PC-3 (cell line): ENCODE measurements at regions not wholly inside any gene's neighbourhood (a gene's known extent, or its start where the extent isn't known, plus 50 kb on each side); places are given as distances from the start of the nearest gene placed in this dataset.

Source experiments
- ATAC-seq: fragments of 200-7000 bp; cut with Tn5 transposase; 2 replicates; pipeline ENCODE4 v1.9.1; 2020; ENCODE audit warnings: mild to moderate bottlenecking, moderate library complexity
- BruUV-seq: library from RNA; stranded (reverse); fragments of 400-500 nt; replicated peaks from 2 replicates; lab custom pipeline; 2021; lab: Mats Ljungman, UMichigan
- CTCF ChIA-PET: fragments of 300-600 bp; sonication (Branson Sonifier 250); formaldehyde crosslinking; loops from one replicate; lab custom pipeline; 2022; ENCODE audit warnings: antibody characterized with exemption; lab: Charles Lee
- POLR2A ChIA-PET: fragments of 300-600 bp; sonication (Branson Sonifier 250); formaldehyde crosslinking; loops from one replicate; lab custom pipeline; 2022; ENCODE audit warnings: antibody characterized with exemption; ENCODE audit not compliant: unreplicated experiment; lab: Charles Lee
- DNase-seq: peaks from one replicate; pipeline ENCODE4 v3.0.0-alpha.2; 2015
- H2AFZ ChIP-seq: fragments of 300-600 bp; sonication (generic); 2 replicates; pipeline ENCODE4 v1.6.0; 2016; ENCODE audit warnings: antibody characterized with exemption, low read length
- H3F3A ChIP-seq: fragments of 300-600 bp; sonication (generic); one replicate; pipeline ENCODE4 v1.6.0; 2017; ENCODE audit warnings: antibody characterized with exemption, low read length, control low read depth, mild to moderate bottlenecking; ENCODE audit not compliant: unreplicated experiment
- H3K27ac ChIP-seq: fragments of 300-600 bp; sonication (generic); 2 replicates; pipeline ENCODE4 v1.5.1; 2016; ENCODE audit warnings: mild to moderate bottlenecking, low read length
- H3K27me3 ChIP-seq: fragments of 300-600 bp; sonication (generic); 2 replicates; pipeline ENCODE4 v1.6.1; 2016; ENCODE audit warnings: low read length, mixed read lengths
- H3K36me3 ChIP-seq: fragments of 300-600 bp; sonication (generic); 2 replicates; pipeline ENCODE4 v1.6.1; 2016; ENCODE audit warnings: low read depth, mixed run types, low read length, mixed read lengths
- H3K4me1 ChIP-seq: fragments of 300-600 bp; sonication (generic); 2 replicates; pipeline ENCODE4 v1.5.1; 2016; ENCODE audit warnings: low read length; ENCODE audit not compliant: insufficient read depth
- H3K4me2 ChIP-seq: fragments of 300-600 bp; sonication (generic); 2 replicates; pipeline ENCODE4 v1.6.0; 2016; ENCODE audit warnings: low read length
- H3K4me3 ChIP-seq: fragments of 300-600 bp; sonication (generic); 2 replicates; pipeline ENCODE4 v1.5.1; 2016; ENCODE audit warnings: mild to moderate bottlenecking, low read length, mixed read lengths
- H3K79me2 ChIP-seq: fragments of 300-600 bp; sonication (generic); 2 replicates; pipeline ENCODE4 v1.6.1; 2017; ENCODE audit warnings: low read length, mixed read lengths
- H3K9ac ChIP-seq: fragments of 300-600 bp; sonication (generic); 2 replicates; pipeline ENCODE4 v1.6.0; 2016; ENCODE audit warnings: mild to moderate bottlenecking, low read length
- H3K9me2 ChIP-seq: fragments of 300-600 bp; sonication (generic); replicated peaks from 2 replicates; pipeline ENCODE4 v1.6.1; 2016; ENCODE audit warnings: mixed run types, low read length, mixed read lengths
- H3K9me3 ChIP-seq: fragments of 300-600 bp; sonication (generic); 2 replicates; pipeline ENCODE4 v1.6.1; 2016; ENCODE audit warnings: low read length, mixed read lengths
- H4K20me1 ChIP-seq: fragments of 300-600 bp; sonication (generic); 2 replicates; pipeline ENCODE4 v1.6.1; 2016; ENCODE audit warnings: low read length, mixed read lengths
- CTCF ChIP-seq: fragments of 300-600 bp; sonication (generic); conservative IDR thresholded peaks from 2 replicates; pipeline ENCODE4 v1.5.1; 2017; ENCODE audit warnings: antibody characterized with exemption, low read depth, mild to moderate bottlenecking, low read length
- EZH2 ChIP-seq: fragments of 300-600 bp; sonication (generic); IDR thresholded peaks from one replicate; pipeline ENCODE4 v1.6.1; 2017; ENCODE audit warnings: antibody characterized with exemption, mild to moderate bottlenecking, low read length; ENCODE audit not compliant: unreplicated experiment
- EZH2phosphoT487 ChIP-seq: fragments of 300-600 bp; sonication (generic); IDR thresholded peaks from 2 replicates; pipeline ENCODE4 v1.6.1; 2018; ENCODE audit warnings: mild to moderate bottlenecking, antibody characterized with exemption, low read length, borderline replicate concordance
- intact Hi-C: fragments of 100-400 bp; cut with micrococcal nuclease; formaldehyde crosslinking; loops from 2 replicates; pipeline ENCODE4 v1.9.0; 2023

DNA sequence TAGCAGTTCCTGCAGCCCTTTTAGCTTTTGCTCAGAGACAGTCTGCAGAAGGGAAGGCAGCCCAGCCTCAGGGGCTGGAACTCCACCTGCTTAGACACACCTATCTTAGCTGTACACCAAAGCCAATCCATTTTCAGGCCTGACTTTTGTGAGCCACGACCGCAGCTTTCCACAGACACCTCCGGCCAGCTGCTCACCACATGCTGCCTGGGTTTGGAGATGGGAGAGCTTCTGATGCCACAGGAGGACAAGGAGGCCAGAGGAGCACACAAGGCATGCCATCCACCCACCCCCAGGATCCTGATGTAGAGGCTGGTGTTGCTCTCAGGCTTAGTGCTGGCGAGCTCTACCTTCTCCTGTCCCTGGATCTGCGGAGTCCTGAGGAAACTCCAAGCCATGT lies 141.8 kb upstream of the NALF2 start:
- TF ChIP-seq CTCF (no peak), EZH2 (no peak), EZH2phosphoT487 (no peak)
- POLR2A ChIA-PET = no interaction called here
- no peaks in the 10 kb centered on the region for H4K20me1 ChIP-seq
- no peaks in the 10 kb centered on the region for H3K27me3 ChIP-seq
- no peak overlapping the region for H2AFZ ChIP-seq
- no TSS peak for BruUV-seq
- intact Hi-C loops = no loop called here
- no peaks in the 10 kb centered on the region for H3K9me3 ChIP-seq
- no peaks in the 10 kb centered on the region for H3K4me1 ChIP-seq
- CTCF ChIA-PET = no interaction called here
- no peaks in the 10 kb centered on the region for H3K79me2 ChIP-seq
- ATAC-seq (no peak), DNase-seq (no peak)
- no peak overlapping the region for H3K4me3 ChIP-seq
- H3K27ac ChIP-seq = no peak overlapping the region
- no peak overlapping the region for H3K9ac ChIP-seq
- no peaks in the 10 kb centered on the region for H3K36me3 ChIP-seq
- H3F3A ChIP-seq = no peaks in the 10 kb centered on the region
- H3K9me2 ChIP-seq = no peaks in the 10 kb centered on the region
- H3K4me2 ChIP-seq = no peak overlapping the region

- Histone ChIP-seq H3K27ac (no peak overlapping the region), H4K20me1 (no peaks in the 10 kb centered on the region), H2AFZ (no peak overlapping the region), H3K4me3 (no peak overlapping the region), H3K4me2 (no peak overlapping the region), H3K27me3 (no peaks in the 10 kb centered on the region), H3K9me3 (no peaks in the 10 kb centered on the region), H3K9me2 (no peaks in the 10 kb centered on the region), H3K79me2 (no peaks in the 10 kb centered on the region), H3K9ac (no peak overlapping the region), H3F3A (no peaks in the 10 kb centered on the region), H3K4me1 (no peaks in the 10 kb centered on the region), H3K36me3 (no peaks in the 10 kb centered on the region)
- no peak for ATAC-seq
- DNase-seq = peak; percentile 1
- TF ChIP-seq EZH2 = no peak
- TF ChIP-seq EZH2phosphoT487 = no peak
- TF ChIP-seq CTCF = no peak
- BruUV-seq = no TSS peak
- ChIA-PET POLR2A (no interaction called here), CTCF (no interaction called here)
- intact Hi-C loops = no loop called here
Observed at GRCh38 chrX:69361311-69361845, 142.7 kb upstream of the NALF2 start.

- H3K4me3 ChIP-seq = no peak overlapping the region
- no peaks in the 10 kb centered on the region for H3K9me2 ChIP-seq
- H3K36me3 ChIP-seq = no peaks in the 10 kb centered on the region
- intact Hi-C loops = no loop called here
- H3K9ac ChIP-seq = no peak overlapping the region
- H3K27ac ChIP-seq = no peak overlapping the region
- no peaks in the 10 kb centered on the region for H3K27me3 ChIP-seq
- no peak overlapping the region for H2AFZ ChIP-seq
- ChIA-PET POLR2A (no interaction called here), CTCF (no interaction called here)
- no peaks in the 10 kb centered on the region for H3K79me2 ChIP-seq
- H4K20me1 ChIP-seq = no peaks in the 10 kb centered on the region
- no TSS peak for BruUV-seq
- H3K4me1 ChIP-seq = no peaks in the 10 kb centered on the region
- DNase-seq (no peak), ATAC-seq (no peak)
- TF ChIP-seq EZH2 (no peak), CTCF (no peak)
- no peaks in the 10 kb centered on the region for H3F3A ChIP-seq
- H3K9me3 ChIP-seq = no peaks in the 10 kb centered on the region
- no peak overlapping the region for H3K4me2 ChIP-seq
Observed at GRCh38 chrX:69357317-69357716, 146.8 kb upstream of the NALF2 start.
